SK-N-SH (cell line): ENCODE measurements at regions not wholly inside any gene's neighbourhood (a gene's known extent, or its start where the extent isn't known, plus 50 kb on each side); places are given as distances from the start of the nearest gene placed in this dataset.
"Not testable (repeated sequence)": the region's sequence is repeated elsewhere in the genome, so short reads cannot be mapped to it uniquely, and the experiment has no call there.

ENCODE experiments used
- CTCF ChIA-PET: fragments of 300-600, 350-600 bp; formaldehyde crosslinking; extraction: SDS; loops from one replicate; lab custom pipeline; 2021; lab: Yijun Ruan, JAX
- POLR2A ChIA-PET: fragments of 350-600 bp; sonication (Branson Sonifier 250); formaldehyde crosslinking; extraction: SDS; loops from one replicate; lab custom pipeline; 2020; ENCODE audit warnings: antibody characterized with exemption, inconsistent platforms; lab: Yijun Ruan, JAX
- DNase-seq: peaks from one replicate; pipeline ENCODE4 v3.0.0; 2012
- H2AFZ ChIP-seq: fragments of 200-600 bp; sonication (generic); 2 replicates; pipeline ENCODE4 v1.8.1; 2016; ENCODE audit warnings: antibody characterized with exemption, mild to moderate bottlenecking, low read depth
- H3F3A ChIP-seq: fragments of 200-600 bp; sonication (generic); replicated peaks from 2 replicates; pipeline ENCODE3; 2016; ENCODE audit warnings: antibody characterized with exemption, mild to moderate bottlenecking; ENCODE audit not compliant: insufficient read depth
- H3K27ac ChIP-seq, 2 experiments: fragments of 200-500 bp in 1 of 2; fragments of 200-600 bp in 1 of 2; sonication (Bioruptor generic) in 1 of 2; sonication (generic), shearing (Covaris generic) in 1 of 2; 2 replicates each; pipeline versions ENCODE4 v1.5.1 to v1.6.1; 2014 to 2016; ENCODE audit warnings: low read depth in 2 of 2, inconsistent platforms in 1 of 2, low read length in 1 of 2, mild to moderate bottlenecking in 1 of 2, mixed read lengths in 1 of 2
- H3K27me3 ChIP-seq: fragments of 200-600 bp; sonication (generic), shearing (Covaris generic); 2 replicates; pipeline ENCODE4 v1.6.1; 2016; ENCODE audit warnings: mixed run types; ENCODE audit not compliant: insufficient read depth
- H3K36me3 ChIP-seq, 2 experiments: fragments of 200-500 bp in 1 of 2; fragments of 200-600 bp in 1 of 2; sonication (Bioruptor generic) in 1 of 2; sonication (generic) in 1 of 2; replicated peaks in 1 of 2; 2 replicates each; pipeline versions ENCODE3 to v1.5.1; 2014 to 2016; ENCODE audit warnings: low read length in 1 of 2, mild to moderate bottlenecking in 1 of 2; ENCODE audit not compliant: insufficient read depth in 2 of 2, control insufficient read depth in 1 of 2
- H3K4me1 ChIP-seq, 2 experiments: fragments of 200-500 bp in 1 of 2; fragments of 200-600 bp in 1 of 2; sonication (Bioruptor generic) in 1 of 2; sonication (generic), shearing (Covaris generic) in 1 of 2; 2 replicates each; pipeline versions ENCODE4 v1.5.1 to v1.6.1; 2014 to 2016; ENCODE audit warnings: low read depth in 1 of 2, low read length in 1 of 2, mixed run types in 1 of 2; ENCODE audit not compliant: insufficient read depth in 2 of 2, control insufficient read depth in 1 of 2
- H3K4me2 ChIP-seq: fragments of 200-600 bp; sonication (generic), shearing (Covaris generic); 2 replicates; pipeline ENCODE4 v1.6.1; 2017; ENCODE audit warnings: mixed run types
- H3K4me3 ChIP-seq, 2 experiments: fragments of 200-500 bp in 1 of 2; fragments of 200-600 bp in 1 of 2; sonication (Bioruptor generic) in 1 of 2; sonication (generic), shearing (Covaris generic) in 1 of 2; 2 replicates each; pipeline versions ENCODE4 v1.5.1 to v1.8.1; 2014 to 2016; ENCODE audit warnings: low read depth in 2 of 2, inconsistent platforms in 1 of 2, low read length in 1 of 2, mild to moderate bottlenecking in 1 of 2, mixed read lengths in 1 of 2, moderate library complexity in 1 of 2
- H3K79me2 ChIP-seq: fragments of 200-600 bp; sonication (generic); 2 replicates; pipeline ENCODE4 v1.8.1; 2017; ENCODE audit warnings: mild to moderate bottlenecking; ENCODE audit not compliant: insufficient read depth
- H3K9ac ChIP-seq: fragments of 200-600 bp; sonication (generic); 2 replicates; pipeline ENCODE4 v1.6.1; 2017; ENCODE audit warnings: mixed run types
- H3K9me2 ChIP-seq: fragments of 200-600 bp; sonication (generic); 2 replicates; pipeline ENCODE4 v1.6.1; 2017; ENCODE audit warnings: mixed run types
- H3K9me3 ChIP-seq: fragments of 200-600 bp; sonication (generic); 2 replicates; pipeline ENCODE4 v1.6.1; 2017; ENCODE audit warnings: mixed run types, mild to moderate bottlenecking, moderate library complexity
- H4K20me1 ChIP-seq: fragments of 200-600 bp; sonication (generic); 2 replicates; pipeline ENCODE4 v1.6.1; 2017; ENCODE audit warnings: mild to moderate bottlenecking, mixed run types; ENCODE audit not compliant: insufficient read depth
- WGBS: methylation state at CpG from one replicate; pipeline ENCODE4 v1.1.6; 2017; ENCODE audit warnings: low lambda C conversion rate; 5-methylcytosine and 5-hydroxymethylcytosine counted together

DNA sequence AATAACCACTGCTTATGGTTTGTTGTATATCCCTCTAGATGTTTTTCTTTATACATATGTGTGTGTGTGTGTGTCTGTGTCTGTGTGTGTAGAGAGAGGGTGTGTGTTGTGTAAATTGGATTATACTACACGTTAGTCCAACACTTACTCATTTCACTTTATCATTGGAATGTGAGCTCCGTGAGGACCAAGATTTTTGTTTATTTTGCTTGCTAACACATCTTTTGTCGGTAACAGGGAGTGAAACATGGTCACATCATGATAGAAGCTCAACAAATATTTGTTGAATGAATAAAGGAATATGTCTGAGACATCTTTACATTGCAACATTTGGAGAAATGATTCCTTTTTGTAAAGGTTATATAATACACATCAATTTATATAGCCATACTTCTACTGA, 94.2 kb upstream of the ADORA2B start:
- H3K4me3 ChIP-seq, POLR2A ChIA-PET, H3K4me1 ChIP-seq, H3K27ac ChIP-seq, H3K36me3 ChIP-seq, H2AFZ ChIP-seq, H3F3A ChIP-seq, H3K9ac ChIP-seq, H3K4me2 ChIP-seq, H3K9me2 ChIP-seq, DNase-seq, CTCF ChIA-PET, H3K9me3 ChIP-seq, H3K27me3 ChIP-seq, H4K20me1 ChIP-seq, H3K79me2 ChIP-seq: not testable (repeated sequence)
- WGBS = 59% methylated on average over 3 of the region's 3 CpGs

DNA sequence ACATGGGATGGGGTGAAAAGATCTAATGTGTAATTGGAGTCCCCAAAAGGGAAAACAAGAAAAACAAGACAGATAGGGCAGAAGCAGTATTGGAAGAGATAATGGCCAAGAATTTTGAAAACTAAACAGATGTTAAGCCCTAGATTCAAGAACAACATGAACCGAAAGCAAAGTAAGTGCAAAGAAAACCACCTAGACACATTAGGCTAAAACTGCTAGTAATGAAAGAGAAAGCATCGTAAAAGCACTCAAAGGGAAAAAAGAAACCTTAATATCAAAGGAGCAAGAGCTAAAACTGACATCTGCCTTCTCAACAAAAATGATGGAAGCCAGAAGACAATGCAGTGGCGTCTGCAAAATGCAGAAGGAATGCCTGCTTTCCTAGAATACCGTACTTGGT, 92.1 kb upstream of the ADORA2B start:
- H3K36me3 ChIP-seq, H4K20me1 ChIP-seq, H3F3A ChIP-seq, H3K9ac ChIP-seq, H2AFZ ChIP-seq, H3K27ac ChIP-seq, H3K79me2 ChIP-seq, H3K9me2 ChIP-seq, CTCF ChIA-PET, H3K4me2 ChIP-seq, H3K27me3 ChIP-seq, H3K4me3 ChIP-seq, DNase-seq, H3K4me1 ChIP-seq, H3K9me3 ChIP-seq, POLR2A ChIA-PET: not testable (repeated sequence)
- WGBS = no CpG with 5 or more reads among the region's 4 CpGs

DNA sequence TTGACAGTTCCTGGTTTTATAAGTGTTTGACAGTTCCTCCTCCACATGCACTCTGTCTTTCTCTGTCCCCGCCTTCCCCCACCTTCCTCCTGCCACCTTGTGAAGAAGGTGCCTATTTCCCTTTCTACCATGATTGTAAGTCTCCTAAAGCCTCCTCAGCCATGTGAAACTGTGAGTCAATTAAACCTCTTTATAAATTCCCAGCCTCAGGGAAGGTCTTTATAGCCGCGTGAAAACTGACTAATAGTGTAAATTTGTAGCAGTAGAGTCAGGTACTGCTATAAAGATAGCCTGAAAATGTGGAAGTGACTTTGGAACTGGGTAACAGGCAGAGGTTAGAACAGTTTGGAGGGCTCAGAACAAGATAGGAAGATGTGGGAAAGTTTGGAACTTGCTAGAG, 88.7 kb upstream of the ADORA2B start:
- POLR2A ChIA-PET, H3K27ac ChIP-seq, H3K4me2 ChIP-seq, H3K9me2 ChIP-seq, H3K4me1 ChIP-seq, DNase-seq, H2AFZ ChIP-seq, H3K27me3 ChIP-seq, H3K79me2 ChIP-seq, H3K36me3 ChIP-seq, CTCF ChIA-PET, H3K4me3 ChIP-seq, H3K9ac ChIP-seq, H3K9me3 ChIP-seq, H3F3A ChIP-seq, H4K20me1 ChIP-seq: not testable (repeated sequence)
- WGBS = 17% methylated on average over 3 of the region's 3 CpGs

DNA sequence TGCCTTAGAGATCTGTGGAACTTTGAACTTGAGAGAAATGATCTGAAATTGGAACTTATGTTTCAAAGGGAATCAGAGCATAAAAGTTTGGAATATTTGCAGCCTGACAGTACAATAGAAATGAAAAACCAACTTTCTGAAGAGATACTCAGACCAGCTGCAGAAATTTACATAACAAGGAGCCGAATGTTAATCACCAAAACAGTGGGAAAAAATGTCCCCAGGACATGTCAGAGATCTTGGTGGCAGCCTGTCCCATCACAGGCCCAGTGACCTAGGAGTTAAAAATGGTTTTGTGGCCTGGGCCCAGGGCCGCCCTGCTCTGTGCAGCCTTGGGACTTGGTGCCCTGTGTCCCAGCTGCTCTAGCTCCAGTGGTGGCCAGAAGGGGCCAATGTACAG, 88.2 kb upstream of the ADORA2B start:
- H3K27ac ChIP-seq, H3K9me3 ChIP-seq, H3K4me3 ChIP-seq, H3K36me3 ChIP-seq, H3K9ac ChIP-seq, POLR2A ChIA-PET, H3K27me3 ChIP-seq, H3K9me2 ChIP-seq, CTCF ChIA-PET, H3K79me2 ChIP-seq, H3F3A ChIP-seq, DNase-seq, H2AFZ ChIP-seq, H4K20me1 ChIP-seq, H3K4me1 ChIP-seq, H3K4me2 ChIP-seq: not testable (repeated sequence)
- WGBS = 38% methylated on average over 1 of the region's 2 CpGs

DNA sequence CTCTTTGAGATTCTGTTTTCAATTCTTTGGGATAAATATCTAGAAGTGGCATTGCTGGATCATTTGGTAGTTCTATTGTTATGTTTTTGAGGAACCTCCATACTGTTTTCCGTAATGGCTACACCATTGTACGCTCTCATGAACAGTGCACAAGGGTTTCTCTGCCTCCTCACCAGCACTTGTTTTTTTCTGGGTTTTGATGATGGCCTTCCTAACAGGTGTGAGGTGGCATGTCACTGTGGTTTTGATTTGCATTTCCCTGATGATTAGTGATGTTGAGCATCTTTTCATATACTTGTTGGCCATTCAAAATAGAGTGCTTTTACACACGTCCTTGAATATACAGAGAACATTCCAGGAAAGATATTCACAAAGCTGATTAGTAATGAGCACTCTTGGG, 86.8 kb upstream of the ADORA2B start:
- H3K4me3 ChIP-seq, H3K27me3 ChIP-seq, DNase-seq, H3K4me2 ChIP-seq, H2AFZ ChIP-seq, H3K79me2 ChIP-seq, CTCF ChIA-PET, H4K20me1 ChIP-seq, H3K9me3 ChIP-seq, H3K27ac ChIP-seq, H3K36me3 ChIP-seq, POLR2A ChIA-PET, H3K4me1 ChIP-seq, H3K9me2 ChIP-seq, H3F3A ChIP-seq, H3K9ac ChIP-seq: not testable (repeated sequence)
- 57% methylated on average over 3 of the region's 3 CpGs for WGBS

DNA sequence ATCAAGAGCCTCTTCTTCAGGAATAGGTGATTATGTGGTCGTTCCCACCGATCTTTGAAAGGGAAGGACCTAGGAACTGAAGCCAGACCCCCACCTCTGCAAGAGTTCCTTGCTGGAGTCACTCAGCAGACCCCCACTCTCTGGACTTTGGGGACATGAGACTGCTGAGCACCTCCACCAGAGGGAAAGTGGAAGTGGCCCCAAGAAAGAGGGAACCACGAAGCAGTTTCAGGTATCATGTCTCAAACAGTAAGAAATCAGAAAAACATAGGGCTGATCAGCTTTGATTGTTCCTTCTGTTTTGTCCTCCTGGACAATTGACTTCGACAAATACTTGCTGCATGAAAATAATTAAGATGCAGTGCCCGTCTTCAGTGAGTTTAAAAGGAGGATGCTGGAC, 84.2 kb upstream of the ADORA2B start:
- H3K36me3 ChIP-seq, H3K79me2 ChIP-seq, H3F3A ChIP-seq, H4K20me1 ChIP-seq, H2AFZ ChIP-seq, H3K27me3 ChIP-seq, H3K9me3 ChIP-seq, H3K4me2 ChIP-seq, DNase-seq, CTCF ChIA-PET, POLR2A ChIA-PET, H3K9ac ChIP-seq, H3K27ac ChIP-seq, H3K4me3 ChIP-seq, H3K9me2 ChIP-seq, H3K4me1 ChIP-seq: not testable (repeated sequence)
- WGBS = 15% methylated on average over 5 of the region's 5 CpGs

DNA sequence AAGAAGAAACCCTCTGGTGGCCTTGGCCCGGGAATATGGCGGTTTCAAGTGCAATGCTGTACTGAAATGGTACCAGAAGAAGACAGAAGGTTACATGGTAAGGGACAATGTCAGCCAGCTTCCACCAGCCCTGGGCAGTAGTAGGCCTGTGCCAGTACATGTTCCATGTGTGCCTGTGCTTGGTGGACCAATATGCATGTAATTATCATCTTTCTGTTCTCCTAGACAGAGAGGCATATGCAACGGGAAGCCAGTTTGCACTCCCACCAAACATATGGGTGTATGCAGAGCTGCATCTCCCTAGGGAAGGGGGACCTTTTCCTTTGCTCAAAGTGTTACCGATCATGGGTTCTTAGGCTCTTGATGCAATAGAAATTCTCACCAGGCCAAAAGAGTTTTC, 80.9 kb upstream of the ADORA2B start:
- H3F3A ChIP-seq, DNase-seq, CTCF ChIA-PET, H3K4me1 ChIP-seq, H3K4me2 ChIP-seq, H2AFZ ChIP-seq, H3K27me3 ChIP-seq, H4K20me1 ChIP-seq, H3K9me3 ChIP-seq, H3K27ac ChIP-seq, H3K9ac ChIP-seq, H3K36me3 ChIP-seq, H3K4me3 ChIP-seq, H3K9me2 ChIP-seq, H3K79me2 ChIP-seq, POLR2A ChIA-PET: not testable (repeated sequence)
- 86% methylated on average over 4 of the region's 4 CpGs for WGBS
